Left ventricle myocardium inferior (tissue), 1 donor: ENCODE measurements at regions not wholly inside any gene's neighbourhood (a gene's known extent, or its start where the extent isn't known, plus 50 kb on each side); places are given as distances from the start of the nearest gene placed in this dataset.

Experiments
- DNase-seq: peaks from one replicate; pipeline ENCODE4 v3.0.0-alpha.2; 2020
- H3K27ac ChIP-seq: fragments of 200-600 bp; replicated peaks from 2 replicates; pipeline ENCODE4 v1.8.0; 2021
- H3K27me3 ChIP-seq: fragments of 200-600 bp; 2 replicates; pipeline ENCODE4 v1.8.0; 2021; ENCODE audit warnings: low read depth
- H3K36me3 ChIP-seq: fragments of 200-600 bp; 2 replicates; pipeline ENCODE4 v1.8.0; 2021
- H3K4me1 ChIP-seq: fragments of 200-600 bp; 2 replicates; pipeline ENCODE4 v1.8.0; 2021
- H3K4me3 ChIP-seq: fragments of 200-600 bp; 2 replicates; pipeline ENCODE4 v1.8.0; 2021; ENCODE audit warnings: mild to moderate bottlenecking, moderate library complexity
- H3K9me3 ChIP-seq: fragments of 200-600 bp; replicated peaks from 2 replicates; pipeline ENCODE4 v1.8.0; 2021
- CTCF ChIP-seq: fragments of 200-600 bp; IDR thresholded peaks from 2 replicates; pipeline ENCODE4 v1.8.0; 2021; ENCODE audit warnings: antibody characterized with exemption, mild to moderate bottlenecking, borderline replicate concordance
- intact Hi-C: fragments of 100-400 bp; cut with micrococcal nuclease; formaldehyde crosslinking; loops from one replicate; pipeline ENCODE4 v1.11.0; 2022
- donor health status: DM: no; HTN: yes; CAD: no; lungs with severe emphysema.

- TF ChIP-seq CTCF: no peak
- intact Hi-C loops: no loop called here
- Histone ChIP-seq H3K4me1 (no peaks in the 10 kb centered on the region), H3K27ac (no peak overlapping the region), H3K36me3 (no peaks in the 10 kb centered on the region), H3K27me3 (no peaks in the 10 kb centered on the region), H3K4me3 (no peak overlapping the region), H3K9me3 (no peaks in the 10 kb centered on the region)
- DNase-seq: no peak
Observed at GRCh38 chr4:20046179-20046578, 205.5 kb upstream of the SLIT2 start.

GRCh38 chr4:20044966-20045365, 206.7 kb upstream of the SLIT2 start:
- H3K36me3 ChIP-seq: no peaks in the 10 kb centered on the region
- no peak overlapping the region for H3K4me3 ChIP-seq
- no peak for DNase-seq
- no peak for TF ChIP-seq CTCF
- H3K4me1 ChIP-seq: no peaks in the 10 kb centered on the region
- no peaks in the 10 kb centered on the region for H3K27me3 ChIP-seq
- no peaks in the 10 kb centered on the region for H3K9me3 ChIP-seq
- intact Hi-C loops: no loop called here
- no peak overlapping the region for H3K27ac ChIP-seq

- Histone ChIP-seq H3K4me3 (no peak overlapping the region), H3K27ac (no peak overlapping the region), H3K36me3 (no peaks in the 10 kb centered on the region), H3K27me3 (no peaks in the 10 kb centered on the region), H3K4me1 (no peaks in the 10 kb centered on the region), H3K9me3 (no peaks in the 10 kb centered on the region)
- intact Hi-C loops: no loop called here
- TF ChIP-seq CTCF: no peak
- DNase-seq: no peak
Observed at GRCh38 chr4:20044502-20044911, 207.2 kb upstream of the SLIT2 start.

GRCh38 chr4:20043991-20044390, 207.7 kb upstream of the SLIT2 start:
- TF ChIP-seq CTCF: no peak
- DNase-seq: no peak
- intact Hi-C loops: no loop called here

GRCh38 chr4:20042769-20043168, 208.9 kb upstream of the SLIT2 start:
- Histone ChIP-seq H3K27ac (no peak overlapping the region), H3K36me3 (no peaks in the 10 kb centered on the region), H3K4me3 (no peak overlapping the region), H3K4me1 (no peaks in the 10 kb centered on the region), H3K9me3 (no peaks in the 10 kb centered on the region), H3K27me3 (no peaks in the 10 kb centered on the region)
- no peak for TF ChIP-seq CTCF
- no peak for DNase-seq
- intact Hi-C loops: no loop called here

More at GRCh38 chr4:20043991-20044390, 207.7 kb upstream of the SLIT2 start:
- H3K4me1 ChIP-seq: no peaks in the 10 kb centered on the region
- no peaks in the 10 kb centered on the region for H3K9me3 ChIP-seq
- no peak overlapping the region for H3K27ac ChIP-seq
- H3K36me3 ChIP-seq: no peaks in the 10 kb centered on the region
- no peak overlapping the region for H3K4me3 ChIP-seq
- no peaks in the 10 kb centered on the region for H3K27me3 ChIP-seq

- no peak for DNase-seq
- H3K27me3 ChIP-seq: no peaks in the 10 kb centered on the region
- H3K4me3 ChIP-seq: no peak overlapping the region
- H3K4me1 ChIP-seq: no peaks in the 10 kb centered on the region
- intact Hi-C loops: no loop called here
- no peak overlapping the region for H3K27ac ChIP-seq
- H3K36me3 ChIP-seq: no peaks in the 10 kb centered on the region
- no peak for TF ChIP-seq CTCF
- H3K9me3 ChIP-seq: no peaks in the 10 kb centered on the region
Observed at GRCh38 chr4:20041839-20042407, 209.8 kb upstream of the SLIT2 start.
